Stimulated activated CD4-positive, alpha-beta T cell treated with anti-CD3 and anti-CD28 coated beads, Interleukin-15, amount 100 ng/mL, for 24 hours (primary cell): ENCODE measurements at regions not wholly inside any gene's neighbourhood (a gene's known extent, or its start where the extent isn't known, plus 50 kb on each side); places are given as distances from the start of the nearest gene placed in this dataset.
"Not testable (repeated sequence)": the region's sequence is repeated elsewhere in the genome, so short reads cannot be mapped to it uniquely, and the experiment has no call there.

Experiments used
- DNase-seq: peaks from one replicate; pipeline ENCODE4 v3.0.0-alpha.2; 2020

DNA sequence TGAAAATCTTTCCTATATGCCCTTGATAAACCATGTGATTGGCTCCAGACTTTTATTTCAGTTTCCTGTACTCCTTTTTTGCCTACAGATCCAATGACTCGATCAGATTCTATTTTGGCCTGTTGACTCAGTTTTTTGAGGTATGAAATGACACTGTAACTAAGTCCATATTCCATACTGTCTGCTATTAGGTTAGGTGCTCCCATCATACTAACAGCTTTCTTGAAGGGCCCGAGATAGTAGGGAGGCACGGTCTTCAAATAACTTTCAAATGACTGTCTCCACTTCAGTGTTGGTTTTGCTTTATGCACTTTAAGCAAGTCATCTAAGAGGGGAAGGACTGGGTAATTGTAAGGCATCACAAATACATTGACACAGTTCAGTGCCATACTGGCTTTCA lies 295.4 kb upstream of the DAB2 start:
- no peak for DNase-seq

DNA sequence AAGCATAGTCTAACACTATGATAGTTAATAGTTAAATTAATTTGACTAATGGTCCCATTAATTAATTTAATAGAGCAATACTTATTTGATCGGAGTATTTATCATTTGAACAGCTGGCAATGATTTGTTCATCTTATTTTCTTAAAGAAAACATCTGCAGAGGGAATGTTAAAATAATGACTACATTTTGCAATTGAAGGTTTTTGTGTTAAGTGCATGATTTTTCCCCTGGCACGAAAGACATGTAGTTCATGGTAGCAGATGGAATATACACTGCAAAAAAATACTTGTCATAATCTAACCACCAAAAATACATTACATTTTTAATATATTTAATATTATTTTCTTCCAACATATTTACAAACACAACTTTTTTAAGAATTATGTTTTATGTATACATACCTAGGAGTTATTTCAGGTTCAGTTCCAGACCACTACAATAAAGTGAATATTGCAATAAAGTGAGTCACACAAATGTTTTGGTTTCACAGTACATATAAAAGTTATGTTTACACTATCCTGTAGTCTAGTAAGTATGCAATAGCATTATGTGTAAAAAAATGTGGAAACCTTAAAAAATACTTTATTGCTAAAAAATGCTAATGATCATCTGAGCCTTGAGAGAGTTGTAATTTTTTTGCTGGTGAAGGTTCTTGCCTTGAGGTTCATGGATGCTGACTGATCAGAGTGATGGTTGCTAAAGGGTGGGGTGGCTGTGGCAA lies 292.6 kb upstream of the DAB2 start:
- no peak for DNase-seq

DNA sequence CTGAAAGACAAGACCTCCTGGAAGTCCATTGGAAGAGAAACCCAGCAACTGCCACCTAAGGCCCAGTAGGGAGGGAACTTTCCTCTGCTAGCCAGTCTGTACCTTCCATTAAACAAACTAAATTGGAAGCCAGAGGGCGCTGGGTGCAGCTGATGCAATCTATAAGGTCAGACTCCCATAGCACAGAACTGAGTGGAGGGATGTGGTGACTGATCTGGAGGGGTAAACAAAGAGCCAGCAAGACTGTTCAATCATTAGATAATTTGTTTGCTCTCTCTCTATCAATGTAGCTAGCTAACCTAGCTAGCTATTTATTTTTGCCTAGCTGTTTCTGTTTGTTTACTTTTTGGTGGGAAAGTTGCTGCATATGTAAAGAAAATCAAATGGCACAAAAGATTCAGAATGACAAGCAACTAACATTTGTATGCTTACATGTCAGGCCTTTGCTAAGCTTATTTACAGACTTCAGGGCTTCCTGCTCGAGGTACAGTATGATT lies 291.8 kb upstream of the DAB2 start:
- DNase-seq = peak; percentile 34

GRCh38 chr5:39714036-39714698 lies 289.4 kb upstream of the DAB2 start:
- peak; percentile 33 for DNase-seq

DNA sequence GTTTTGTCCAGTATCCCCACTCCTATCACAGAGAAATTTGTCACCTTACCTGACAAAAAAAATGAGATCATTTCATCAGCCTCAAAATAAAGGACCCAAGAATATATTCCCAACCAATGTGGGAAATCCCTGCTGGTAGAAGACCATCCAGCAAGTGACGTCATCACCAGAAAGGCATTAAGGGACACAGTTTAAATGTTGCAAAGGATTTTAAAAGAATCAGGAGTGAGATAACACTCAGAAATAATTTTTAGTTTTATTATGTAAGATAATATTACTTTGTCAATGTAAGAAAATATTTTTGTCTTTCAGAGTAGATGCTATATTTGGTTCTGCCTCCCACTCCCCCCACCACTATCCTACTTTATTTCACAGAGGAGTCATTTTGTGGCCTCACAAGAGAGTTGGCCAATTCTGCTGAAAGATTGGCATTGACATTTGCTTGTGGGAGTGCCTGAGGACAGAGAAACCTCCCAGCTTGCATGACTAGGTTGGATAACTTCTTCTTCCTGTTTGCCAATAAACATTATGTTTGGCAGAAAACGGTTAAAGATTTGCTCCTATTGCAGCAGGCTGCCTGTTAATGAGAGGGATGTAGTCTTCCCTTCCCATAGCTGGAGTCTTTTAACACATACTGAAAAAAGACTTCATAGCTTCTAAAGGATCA lies 288.6 kb upstream of the DAB2 start:
- no peak for DNase-seq

GRCh38 chr5:39712316-39713249 lies 287.8 kb upstream of the DAB2 start:
- no peak for DNase-seq

- DNase-seq = no peak
These were observed 287.0 kb upstream of the DAB2 start for GRCh38 chr5:39711821-39712220.

DNA sequence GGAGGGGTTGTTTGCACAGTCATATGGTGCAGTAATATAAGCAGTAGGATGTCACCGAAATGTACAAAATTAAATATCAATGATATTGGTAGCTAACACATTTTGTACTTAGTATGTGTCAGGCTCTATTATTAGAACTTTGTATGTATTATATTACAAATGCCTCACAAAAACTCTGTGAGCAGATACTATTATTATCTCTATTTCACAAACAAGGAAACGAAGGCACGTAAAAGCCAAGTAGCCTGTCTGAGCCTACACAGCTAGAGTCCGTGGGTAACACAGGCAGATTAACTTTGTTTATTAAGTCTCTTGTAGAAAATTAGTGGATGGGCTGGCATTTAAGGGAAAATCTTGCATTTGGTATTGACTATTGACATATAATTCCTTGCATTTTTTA lies 284.3 kb upstream of the DAB2 start:
- no peak for DNase-seq

GRCh38 chr5:39702928-39703327 lies 278.1 kb upstream of the DAB2 start:
- no peak for DNase-seq

GRCh38 chr5:39700523-39700922 lies 275.7 kb upstream of the DAB2 start:
- no peak for DNase-seq

DNA sequence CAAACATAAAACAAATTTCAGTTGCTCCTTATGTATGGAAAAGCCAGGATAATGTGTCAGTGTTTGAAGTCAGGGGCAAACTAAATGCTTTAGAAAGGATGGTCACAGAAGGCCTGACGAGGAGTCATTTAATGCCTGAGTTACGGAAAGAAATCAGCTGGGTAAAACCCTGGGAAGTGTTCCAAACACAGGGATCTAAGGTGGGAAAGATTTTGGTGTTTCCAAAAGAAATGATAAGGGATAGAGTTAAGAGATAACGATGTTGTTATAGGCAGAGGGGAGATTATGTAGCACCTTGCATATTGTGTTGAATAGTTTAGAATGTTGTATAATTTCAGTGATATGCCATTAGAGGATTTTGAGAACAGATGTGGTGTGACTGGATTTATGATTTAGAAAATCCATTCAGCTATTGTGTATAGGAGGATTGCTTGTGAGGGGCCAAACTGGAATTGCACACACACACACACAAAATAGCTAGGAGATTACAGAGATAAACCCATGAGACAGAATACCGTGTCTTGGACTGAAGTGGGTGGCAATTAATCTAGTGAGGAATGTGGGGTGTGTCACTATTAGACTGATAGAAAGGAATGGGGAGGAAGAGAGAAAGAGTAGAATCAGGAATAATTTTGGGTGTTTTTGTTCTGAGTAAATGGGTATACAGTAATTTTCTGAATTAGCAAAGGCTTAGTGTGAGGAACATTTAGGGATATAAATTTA lies 274.2 kb upstream of the DAB2 start:
- no peak for DNase-seq

DNA sequence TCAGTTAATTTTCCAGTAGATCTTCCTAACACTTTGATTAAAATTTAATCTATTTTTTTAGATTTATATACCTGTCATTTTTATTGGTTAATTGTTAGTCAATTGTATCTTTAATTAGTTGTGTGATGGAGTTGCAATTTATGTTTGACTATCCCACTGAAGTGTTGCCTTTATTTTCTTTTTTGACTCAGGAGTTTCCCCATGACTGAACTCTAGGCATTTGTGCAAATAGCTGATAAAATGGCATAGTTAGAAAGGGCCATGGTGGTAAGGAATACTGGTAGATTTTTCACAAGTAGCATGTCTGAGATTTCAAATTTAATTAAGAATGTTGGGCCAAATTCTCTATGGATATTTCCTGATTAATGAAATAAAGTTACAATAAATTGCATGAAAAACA lies 273.1 kb upstream of the DAB2 start:
- no peak for DNase-seq

DNA sequence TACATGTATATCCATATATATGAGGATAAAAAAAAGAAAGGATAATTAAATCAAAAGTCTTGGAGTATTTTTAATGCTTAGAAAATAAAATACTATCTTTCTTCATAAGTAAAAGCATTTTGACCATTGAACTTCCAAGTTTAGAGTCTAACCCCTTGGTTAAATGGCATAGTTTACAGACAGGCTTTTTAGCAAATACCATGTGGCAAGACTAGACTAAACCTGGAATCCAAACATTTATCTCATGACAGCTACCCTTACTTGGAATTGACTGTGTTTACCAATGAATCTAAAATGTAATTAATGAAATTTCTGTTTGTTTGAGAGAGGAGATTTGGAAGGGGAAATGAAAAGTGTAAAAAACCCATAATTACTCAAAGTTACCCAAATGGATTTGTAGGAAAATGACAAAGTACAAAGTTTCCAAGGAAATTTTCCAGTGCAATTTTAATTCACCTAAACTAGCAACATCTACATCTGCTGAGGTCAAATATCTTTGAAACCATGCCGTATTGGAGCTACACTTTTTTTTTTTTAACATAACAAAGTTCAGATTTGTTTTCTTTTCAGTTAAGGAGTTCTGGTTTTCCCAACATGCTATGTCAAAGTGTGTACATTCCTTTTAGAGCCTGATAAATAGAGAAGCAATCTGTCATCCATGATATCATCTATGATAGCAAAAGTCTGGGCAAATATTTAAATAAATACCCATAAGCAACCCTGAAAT lies 272.1 kb upstream of the DAB2 start:
- DNase-seq = no peak

DNA sequence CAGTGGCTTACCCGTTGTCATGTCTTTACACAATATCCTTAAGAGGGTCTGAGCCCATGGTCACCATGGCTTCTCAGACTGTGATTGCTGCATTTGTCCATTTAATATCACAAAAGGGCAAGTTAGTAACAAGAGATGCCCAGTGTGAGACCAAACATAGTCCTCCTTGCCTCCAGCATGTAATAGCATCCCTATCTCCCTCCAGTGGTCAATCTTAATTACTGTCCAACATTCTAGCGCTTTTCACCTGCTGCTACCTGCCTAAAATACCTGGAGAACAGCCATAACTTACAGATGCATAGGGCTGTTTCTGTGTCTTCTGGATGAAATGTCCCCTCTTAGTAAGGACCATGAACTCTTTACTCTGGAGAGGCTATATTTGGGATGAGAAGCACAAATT lies 267.2 kb upstream of the DAB2 start:
- no peak for DNase-seq

GRCh38 chr5:39691136-39691535 lies 266.4 kb upstream of the DAB2 start:
- no peak for DNase-seq

- DNase-seq = no peak
These were observed 265.1 kb upstream of the DAB2 start for GRCh38 chr5:39689919-39690318.

GRCh38 chr5:39687924-39688323 lies 263.1 kb upstream of the DAB2 start:
- not testable (repeated sequence) for DNase-seq

DNA sequence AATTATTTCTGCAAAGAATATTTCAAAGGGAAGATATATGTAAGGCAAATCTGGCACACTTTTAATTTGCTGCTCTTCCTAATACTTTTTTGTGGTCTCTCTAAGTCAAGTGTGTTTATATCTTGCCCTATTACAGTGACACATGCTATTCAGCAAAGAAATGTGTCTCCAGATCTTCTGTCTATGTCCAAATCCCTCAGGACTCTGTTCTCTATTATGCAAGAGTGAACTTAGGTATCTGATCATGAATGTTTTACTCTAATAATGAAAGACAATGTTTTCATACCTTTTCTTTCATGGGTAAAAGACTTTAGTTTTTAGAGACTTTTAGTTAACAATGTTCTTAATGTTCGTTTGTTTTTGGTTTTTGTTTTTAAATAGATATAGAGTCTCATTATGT lies 255.4 kb upstream of the DAB2 start:
- no peak for DNase-seq

DNA sequence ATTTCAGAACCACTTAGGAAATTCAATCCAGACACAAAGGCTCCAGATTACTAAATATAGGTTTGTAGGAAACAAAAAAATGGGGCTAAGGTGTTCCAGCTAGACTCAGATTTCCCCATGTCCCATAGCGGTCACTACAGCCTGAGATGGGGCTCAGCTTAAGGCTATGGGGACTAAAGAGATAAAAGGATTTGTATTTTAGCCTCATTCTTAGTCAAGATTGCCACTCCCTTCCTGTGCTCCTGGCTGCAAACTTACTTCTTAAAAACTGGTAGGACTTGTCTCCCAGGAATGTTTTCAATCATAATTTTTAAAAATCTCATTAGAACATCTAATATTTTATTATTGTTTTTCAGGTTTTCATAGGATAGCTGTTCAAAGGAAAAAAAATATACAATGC lies 253.8 kb upstream of the DAB2 start:
- DNase-seq = no peak

GRCh38 chr5:39675676-39676075 lies 250.9 kb upstream of the DAB2 start:
- DNase-seq = no peak
